ENCODE measurements at regions not wholly inside any gene's neighbourhood (a gene's known extent, or its start where the extent isn't known, plus 50 kb on each side); places are given as distances from the start of the nearest gene placed in this dataset.

DNA sequence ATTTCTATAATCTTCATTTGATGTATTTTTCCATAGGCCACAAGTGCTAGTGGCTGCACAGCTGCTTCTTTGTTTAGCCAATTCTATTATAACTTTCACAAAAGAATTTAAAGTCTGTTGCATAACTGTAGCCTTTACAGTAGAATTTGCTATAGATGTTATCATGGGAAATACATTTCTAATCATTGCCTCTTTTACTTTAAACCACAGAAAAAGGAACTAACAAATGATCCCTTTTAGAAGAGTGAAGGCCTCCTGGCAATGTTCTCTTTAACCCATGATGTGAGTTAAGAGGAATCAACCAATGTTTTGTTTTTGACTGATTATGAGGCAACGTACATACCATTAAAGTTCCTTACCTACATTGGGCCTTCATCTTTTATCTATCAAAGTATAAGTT, 68.8 kb downstream of the RPL10L start:
- no peak overlapping the region for H3K9ac ChIP-seq (ENCODE audit: low read length)
- ATAC-seq (no peak), DNase-seq (ENCODE audit: low read depth, low spot score) (no peak)
- CTCF ChIA-PET: no interaction called here
- POLR2A ChIA-PET: no interaction called here
- TF ChIP-seq ZBTB33 (IDR thresholded peaks at IDR 0.05; ENCODE audit: extremely low read depth, insufficient replicate concordance, low read length): no peak
- no peak for TF ChIP-seq POLR2AphosphoS5 (IDR thresholded peaks at IDR 0.05; ENCODE audit: low read depth, low read length)
- TF ChIP-seq ATF3 (IDR thresholded peaks at IDR 0.05): no peak
- no peak for TF ChIP-seq ZNF274 (IDR thresholded peaks at IDR 0.05; ENCODE audit: low read depth, low read length)
- TF ChIP-seq ELF1 (IDR thresholded peaks at IDR 0.05; ENCODE audit: borderline replicate concordance, low read depth): no peak
- no peak for TF ChIP-seq CEBPB (IDR thresholded peaks at IDR 0.05; ENCODE audit: low read depth)
- TF ChIP-seq EGR1 (IDR thresholded peaks at IDR 0.05; ENCODE audit: low read depth): no peak
- no peak for TF ChIP-seq EZH2phosphoT487 (IDR thresholded peaks at IDR 0.05; ENCODE audit: borderline replicate concordance)
- TF ChIP-seq EZH2 (IDR thresholded peaks at IDR 0.05): no peak
- TF ChIP-seq SP1 (IDR thresholded peaks at IDR 0.05; ENCODE audit: low read depth): no peak
- TF ChIP-seq SIN3A (IDR thresholded peaks at IDR 0.05; ENCODE audit: low read depth): no peak
- TF ChIP-seq SRF (IDR thresholded peaks at IDR 0.05; ENCODE audit: low read depth): no peak
- no peak for TF ChIP-seq YY1 (IDR thresholded peaks at IDR 0.05; ENCODE audit: extremely low read depth, insufficient replicate concordance, low read depth, low read length)
- no peak for TF ChIP-seq CBX3 (IDR thresholded peaks at IDR 0.05; ENCODE audit: low read depth)
- no peaks in the 10 kb centered on the region for H3K9me2 ChIP-seq (ENCODE audit: insufficient read depth)
- no peaks in the 10 kb centered on the region for H3K36me3 ChIP-seq (ENCODE audit: control insufficient read depth in 1 of 2, insufficient read depth in 2 of 2, low read length in 2 of 2)
- no peaks in the 10 kb centered on the region for H3K79me2 ChIP-seq (ENCODE audit: insufficient read depth, low read length)
- H3K9me3 ChIP-seq (ENCODE audit: control insufficient read depth in 1 of 2, insufficient read depth in 1 of 2, low read depth in 1 of 2, low read length in 2 of 2): 0 out of 4 replicates have a peak, but pooled peaks cover 0 to 2% of the 10 kb centered on the region in 2 experiments
- no peak overlapping the region for H2AFZ ChIP-seq (ENCODE audit: low read depth, low read length, poor library complexity, severe bottlenecking)
- no peaks in the 10 kb centered on the region for H3K27me3 ChIP-seq (ENCODE audit: insufficient read depth, low read length)
- H3K4me1 ChIP-seq (ENCODE audit: control insufficient read depth in 1 of 2, insufficient read depth in 2 of 2, low read length in 2 of 2): no peaks in the 10 kb centered on the region
- no peak overlapping the region for H3K4me2 ChIP-seq (ENCODE audit: low read length)
- H3K4me3 ChIP-seq (replicated peaks in 1 of 2; ENCODE audit: low read depth in 1 of 2, low read length in 2 of 2): no peak overlapping the region
- intact Hi-C loops (cut with micrococcal nuclease): loop anchor here (1.0 to 10.0 kb wide), 2 partner anchors 352 to 457 kb away; no protein-coding TSS in a partner anchor
- RAD21 ChIA-PET (ENCODE audit: low non-redundant PET in 1 of 2, low total read pairs in 2 of 2, uncharacterized antibody in 2 of 2, unreplicated experiment in 2 of 2): no interaction called here
- no peak overlapping the region for H3K27ac ChIP-seq (ENCODE audit: low read depth, low read length)
- BruUV-seq (replicated peaks): no TSS peak
- no peaks in the 10 kb centered on the region for H4K20me1 ChIP-seq (ENCODE audit: insufficient read depth)

Data from HCT116 (cell line).